ENCODE measurements at regions not wholly inside any gene's neighbourhood (a gene's known extent, or its start where the extent isn't known, plus 50 kb on each side); places are given as distances from the start of the nearest gene placed in this dataset.

DNA sequence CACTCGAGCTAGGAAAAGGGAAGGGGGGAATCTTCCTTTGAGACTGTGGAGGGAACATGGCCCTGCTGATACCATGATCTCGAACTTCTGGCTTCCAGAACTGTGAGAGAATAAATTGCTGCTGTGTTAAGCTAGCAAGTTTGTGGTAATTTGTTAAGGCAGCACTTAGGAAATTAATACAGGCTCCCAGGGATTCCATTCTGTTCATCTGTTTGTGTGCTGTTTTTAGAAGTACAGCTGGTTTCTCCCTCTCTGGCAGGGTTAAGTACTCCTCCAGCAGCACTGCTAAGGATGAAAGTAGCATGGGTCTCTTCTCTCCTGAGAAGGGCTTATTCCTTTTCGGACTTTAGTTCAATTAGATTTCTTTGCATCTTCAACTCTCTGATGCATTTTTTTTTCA lies 268.3 kb downstream of the HHIPL2 start:
- Mint-ChIP-seq H3K4me3 (ENCODE audit: unreplicated experiment) (no peak overlapping the region), H3K4me1 (ENCODE audit: low read depth) (peaks cover 10% of the 10 kb centered on the region), H3K9me3 (ENCODE audit: low read depth) (peaks cover 13% of the 10 kb centered on the region), H3K36me3 (ENCODE audit: low read depth) (peaks cover 3% of the 10 kb centered on the region), H3K27ac (ENCODE audit: unreplicated experiment) (no peak overlapping the region), H3K27me3 (ENCODE audit: low read depth) (peaks cover 9% of the 10 kb centered on the region)
- TF ChIP-seq, protein P1, sequence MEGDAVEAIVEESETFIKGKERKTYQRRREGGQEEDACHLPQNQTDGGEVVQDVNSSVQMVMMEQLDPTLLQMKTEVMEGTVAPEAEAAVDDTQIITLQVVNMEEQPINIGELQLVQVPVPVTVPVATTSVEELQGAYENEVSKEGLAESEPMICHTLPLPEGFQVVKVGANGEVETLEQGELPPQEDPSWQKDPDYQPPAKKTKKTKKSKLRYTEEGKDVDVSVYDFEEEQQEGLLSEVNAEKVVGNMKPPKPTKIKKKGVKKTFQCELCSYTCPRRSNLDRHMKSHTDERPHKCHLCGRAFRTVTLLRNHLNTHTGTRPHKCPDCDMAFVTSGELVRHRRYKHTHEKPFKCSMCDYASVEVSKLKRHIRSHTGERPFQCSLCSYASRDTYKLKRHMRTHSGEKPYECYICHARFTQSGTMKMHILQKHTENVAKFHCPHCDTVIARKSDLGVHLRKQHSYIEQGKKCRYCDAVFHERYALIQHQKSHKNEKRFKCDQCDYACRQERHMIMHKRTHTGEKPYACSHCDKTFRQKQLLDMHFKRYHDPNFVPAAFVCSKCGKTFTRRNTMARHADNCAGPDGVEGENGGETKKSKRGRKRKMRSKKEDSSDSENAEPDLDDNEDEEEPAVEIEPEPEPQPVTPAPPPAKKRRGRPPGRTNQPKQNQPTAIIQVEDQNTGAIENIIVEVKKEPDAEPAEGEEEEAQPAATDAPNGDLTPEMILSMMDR (IDR thresholded peaks at IDR 0.05) = no peak
- no peak for DNase-seq (ENCODE audit: low spot score)

DNA sequence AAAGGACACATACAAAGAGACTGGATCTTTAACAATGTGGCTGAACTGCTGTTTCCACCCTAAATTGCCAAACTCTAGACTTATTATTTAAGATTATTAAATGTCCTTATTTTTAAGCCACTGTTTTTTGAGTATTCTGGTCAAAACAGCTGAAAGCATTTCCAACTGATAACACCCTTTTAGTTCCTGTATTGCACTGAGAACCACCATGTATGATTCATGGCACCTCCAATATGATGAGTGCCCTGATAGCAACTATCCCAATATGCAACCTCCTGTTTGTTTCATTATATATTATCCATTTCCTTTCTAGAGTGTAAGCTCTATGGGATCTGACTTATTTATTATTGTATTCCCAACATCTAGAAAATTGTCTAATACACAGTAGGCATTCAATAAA lies 269.4 kb downstream of the HHIPL2 start:
- Mint-ChIP-seq H3K9me3 (ENCODE audit: low read depth) (peaks cover 13% of the 10 kb centered on the region), H3K4me3 (ENCODE audit: unreplicated experiment) (no peak overlapping the region), H3K27ac (ENCODE audit: unreplicated experiment) (no peak overlapping the region), H3K36me3 (ENCODE audit: low read depth) (peaks cover 3% of the 10 kb centered on the region), H3K4me1 (ENCODE audit: low read depth) (peaks cover 6% of the 10 kb centered on the region), H3K27me3 (ENCODE audit: low read depth) (peaks cover 10% of the 10 kb centered on the region)
- DNase-seq (ENCODE audit: low spot score) = no peak
- TF ChIP-seq, protein P1 (IDR thresholded peaks at IDR 0.05) = no peak

DNA sequence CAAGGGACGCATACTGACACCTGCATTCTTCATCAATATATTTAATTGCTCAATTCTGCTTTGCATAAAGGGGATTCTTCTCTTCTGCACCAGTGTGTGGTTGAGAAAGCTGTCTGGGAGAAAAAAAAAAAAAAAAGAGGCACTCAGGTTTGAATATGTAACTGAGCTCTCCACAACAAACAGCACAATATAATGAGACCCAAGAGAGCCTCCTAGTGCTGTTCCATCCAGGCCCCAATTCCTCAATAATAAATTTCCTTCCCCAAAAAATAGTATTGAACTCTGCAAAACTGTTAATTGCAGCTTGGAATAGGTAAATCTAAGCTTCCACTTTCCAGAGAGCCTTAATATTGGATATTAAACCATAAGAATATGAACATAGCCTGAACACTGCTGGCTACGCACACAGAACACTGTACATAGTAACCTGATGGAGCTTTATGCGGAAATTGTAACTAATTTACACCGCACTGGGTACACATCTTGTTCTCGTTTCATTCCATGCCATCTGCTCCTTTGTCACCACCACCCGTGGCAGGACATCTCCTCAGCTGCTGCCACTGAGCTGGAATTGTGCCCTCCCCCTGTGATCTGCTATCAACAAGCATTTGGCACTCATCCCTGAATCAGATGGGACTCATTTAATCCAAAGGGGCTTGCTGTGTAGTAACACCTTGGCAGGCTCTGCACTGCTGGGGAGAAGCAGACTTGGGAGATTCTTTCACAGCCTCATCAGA lies 272.0 kb downstream of the HHIPL2 start:
- Mint-ChIP-seq H3K4me3 (ENCODE audit: unreplicated experiment) (no peak overlapping the region), H3K27ac (ENCODE audit: unreplicated experiment) (no peak overlapping the region), H3K36me3 (ENCODE audit: low read depth) (peaks cover 2% of the 10 kb centered on the region), H3K9me3 (ENCODE audit: low read depth) (peaks cover 7% of the 10 kb centered on the region), H3K4me1 (ENCODE audit: low read depth) (no peaks in the 10 kb centered on the region), H3K27me3 (ENCODE audit: low read depth) (peaks cover 16% of the 10 kb centered on the region)
- no peak for DNase-seq (ENCODE audit: low spot score)
- TF ChIP-seq, protein P1 (IDR thresholded peaks at IDR 0.05) = no peak

DNA sequence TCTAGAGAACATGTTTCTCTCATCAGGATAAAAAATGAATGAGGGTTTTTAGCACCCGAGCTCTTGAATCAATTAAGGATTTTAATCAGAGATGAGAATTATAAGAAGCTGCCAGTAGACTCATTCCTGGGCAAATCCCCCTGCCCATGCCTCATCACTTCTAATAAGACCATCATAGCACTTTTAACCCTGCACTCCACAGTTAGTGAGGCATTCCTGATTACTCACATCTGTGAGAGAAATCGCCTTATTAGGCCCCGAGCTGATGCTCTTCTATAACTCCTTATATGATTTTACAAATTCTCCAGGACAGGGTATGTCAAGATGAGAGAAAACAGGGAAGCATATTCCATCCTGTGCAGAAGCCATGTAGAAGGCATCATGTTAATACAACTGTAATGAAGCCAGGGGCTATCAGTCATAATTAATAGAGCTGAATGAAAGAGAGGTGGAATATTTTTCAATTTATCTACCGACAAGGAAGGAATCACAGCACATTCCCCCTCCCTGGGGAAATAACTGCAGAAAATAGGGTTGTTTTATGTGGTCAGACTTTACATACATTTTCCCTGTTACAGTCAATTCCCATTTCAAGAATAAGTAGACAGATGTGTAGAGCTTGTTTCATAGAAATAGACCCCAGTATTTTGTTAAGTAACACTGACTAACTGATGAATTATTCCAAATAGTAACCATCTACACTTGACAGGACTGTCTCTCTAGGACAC lies 272.7 kb downstream of the HHIPL2 start:
- H3K4me3 Mint-ChIP-seq (ENCODE audit: unreplicated experiment) = no peak overlapping the region
- no peaks in the 10 kb centered on the region for H3K4me1 Mint-ChIP-seq (ENCODE audit: low read depth)
- TF ChIP-seq, protein P1 (IDR thresholded peaks at IDR 0.05) = no peak
- H3K9me3 Mint-ChIP-seq (ENCODE audit: low read depth) = peaks cover 4% of the 10 kb centered on the region
- H3K36me3 Mint-ChIP-seq (ENCODE audit: low read depth) = peaks cover 2% of the 10 kb centered on the region
- no peak overlapping the region for H3K27ac Mint-ChIP-seq (ENCODE audit: unreplicated experiment)
- no peak for DNase-seq (ENCODE audit: low spot score)
- peaks cover 18% of the 10 kb centered on the region for H3K27me3 Mint-ChIP-seq (ENCODE audit: low read depth)

DNA sequence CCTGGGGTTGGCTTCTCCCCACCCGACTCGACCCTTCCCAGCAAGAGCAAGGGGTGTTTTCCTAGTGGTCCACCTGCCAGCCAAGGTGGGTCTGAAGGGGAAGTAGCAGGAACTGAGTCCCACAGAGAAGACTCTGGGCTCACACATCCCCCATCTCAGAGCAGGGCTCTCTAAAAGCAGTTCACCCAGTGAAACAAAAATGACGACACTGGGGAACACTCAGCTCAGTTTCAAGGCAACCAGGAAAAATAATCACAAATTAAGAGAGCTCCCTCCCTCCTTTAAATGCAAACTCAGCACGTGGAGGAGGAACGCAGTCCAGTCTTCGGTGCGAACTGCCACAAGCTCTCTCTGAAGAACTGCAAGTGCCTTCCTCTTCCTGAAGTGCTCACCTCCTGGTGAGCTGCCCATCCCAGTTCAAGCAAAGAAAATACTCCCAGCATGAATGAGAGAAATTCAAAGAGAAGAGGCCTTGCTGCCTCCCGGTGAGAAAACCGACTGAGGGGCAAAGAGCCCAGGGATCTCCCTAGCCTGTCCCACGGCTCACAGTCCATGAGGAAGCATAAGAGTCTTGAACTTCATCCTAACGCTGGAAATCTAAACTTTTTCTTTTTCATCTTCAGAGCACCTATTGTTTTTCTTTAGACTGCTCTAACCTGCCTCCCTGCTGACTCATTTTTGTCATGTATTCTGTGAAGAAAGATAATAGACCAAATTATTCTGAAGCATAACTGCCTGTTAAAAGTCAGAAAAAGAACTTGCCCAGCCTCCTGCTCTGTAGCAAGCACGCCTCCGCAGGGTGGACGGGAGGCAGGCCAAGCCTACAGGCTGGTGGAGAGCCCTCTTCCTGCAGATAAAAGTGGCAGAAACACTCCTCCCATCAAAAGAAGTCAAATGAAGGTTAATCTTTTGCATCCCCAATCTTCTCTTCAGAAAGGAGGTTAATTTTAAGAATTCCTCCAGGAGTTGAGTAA lies 281.4 kb downstream of the HHIPL2 start:
- peaks cover 7% of the 10 kb centered on the region for H3K27me3 Mint-ChIP-seq (ENCODE audit: low read depth)
- H3K9me3 Mint-ChIP-seq (ENCODE audit: low read depth) = no peaks in the 10 kb centered on the region
- H3K4me3 Mint-ChIP-seq (ENCODE audit: unreplicated experiment) = no peak overlapping the region
- TF ChIP-seq, protein P1 (IDR thresholded peaks at IDR 0.05) = no peak
- no peak overlapping the region for H3K27ac Mint-ChIP-seq (ENCODE audit: unreplicated experiment)
- peaks cover 6% of the 10 kb centered on the region for H3K4me1 Mint-ChIP-seq (ENCODE audit: low read depth)
- no peaks in the 10 kb centered on the region for H3K36me3 Mint-ChIP-seq (ENCODE audit: low read depth)
- no peak for DNase-seq (ENCODE audit: low spot score)

Measured in chondrocyte (in vitro differentiated cells).